ENCODE measurements at regions not wholly inside any gene's neighbourhood (a gene's known extent, or its start where the extent isn't known, plus 50 kb on each side); places are given as distances from the start of the nearest gene placed in this dataset.

DNA sequence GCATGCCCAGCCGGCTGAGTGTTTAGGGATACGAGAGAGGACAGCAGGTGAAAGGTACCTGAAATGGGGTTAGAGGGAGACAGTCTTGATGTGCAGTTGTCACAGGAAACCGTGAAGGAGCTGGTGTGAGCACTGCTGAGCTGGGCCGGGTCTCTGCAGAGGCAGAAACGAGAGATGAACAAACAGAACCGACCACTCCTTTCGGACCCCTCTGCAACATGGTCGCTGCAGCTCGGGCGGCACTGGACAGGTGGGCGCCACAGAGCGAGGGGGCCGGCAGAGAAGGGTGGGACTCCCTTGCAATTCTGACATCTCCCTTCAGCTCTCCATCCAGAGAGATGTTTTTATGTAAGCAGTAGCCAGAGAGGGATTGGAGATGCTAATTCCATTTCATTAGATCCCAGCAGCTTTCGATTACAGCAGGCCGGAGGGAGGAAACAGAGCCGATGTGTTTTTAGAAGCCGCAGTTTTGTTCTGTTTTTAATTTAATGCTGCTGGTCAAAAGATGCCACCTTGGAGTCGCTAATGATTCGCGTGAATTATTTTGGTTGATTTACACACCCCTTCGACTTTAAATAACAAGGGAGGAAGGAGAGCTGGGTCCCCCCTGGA is 86.3 kb upstream of the RPL38 start:
- no peak for TF ChIP-seq POLR2A (IDR thresholded peaks at IDR 0.05; ENCODE audit: low read depth, low read length)
- no peak for TF ChIP-seq POLR2AphosphoS5 (IDR thresholded peaks at IDR 0.05; ENCODE audit: low read depth, low read length)
- no peak for TF ChIP-seq SPI1 (IDR thresholded peaks at IDR 0.05; ENCODE audit: low read depth, low read length)
- no peak for TF ChIP-seq TAF1 (IDR thresholded peaks at IDR 0.05; ENCODE audit: low read depth, low read length)

All from GM12891 (cell line).